GM23338 (cell line): ENCODE measurements at regions not wholly inside any gene's neighbourhood (a gene's known extent, or its start where the extent isn't known, plus 50 kb on each side); places are given as distances from the start of the nearest gene placed in this dataset.

Experiments
- ATAC-seq: fragments of 200-7000 bp; cut with Tn5 transposase; 3 replicates; pipeline ENCODE4 v1.9.1; 2020
- DNase-seq: peaks from one replicate; pipeline ENCODE4 v3.0.0-alpha.2; 2015; ENCODE audit warnings: low spot score
- H2AFZ ChIP-seq: fragments of 200-600 bp; sonication (generic); 2 replicates; pipeline ENCODE4 v1.8.0; 2016; ENCODE audit warnings: antibody characterized with exemption, mild to moderate bottlenecking, moderate library complexity
- H3F3A ChIP-seq: fragments of 200-600 bp; sonication (generic); replicated peaks from 2 replicates; pipeline ENCODE4 v1.8.0; 2017; ENCODE audit warnings: antibody characterized with exemption, mixed run types, low read depth
- H3K27ac ChIP-seq: fragments of 200-600 bp; sonication (generic); 2 replicates; pipeline ENCODE4 v1.6.1; 2016; ENCODE audit warnings: low read depth
- H3K27me3 ChIP-seq: fragments of 200-600 bp; sonication (generic); 2 replicates; pipeline ENCODE4 v1.8.0; 2016; ENCODE audit warnings: mild to moderate bottlenecking, mixed run types, moderate library complexity; ENCODE audit not compliant: insufficient read depth
- H3K36me3 ChIP-seq: fragments of 200-600 bp; sonication (generic); 2 replicates; pipeline ENCODE4 v1.8.0; 2016; ENCODE audit warnings: mild to moderate bottlenecking; ENCODE audit not compliant: insufficient read depth
- H3K4me1 ChIP-seq: fragments of 200-600 bp; sonication (generic); 2 replicates; pipeline ENCODE4 v1.8.0; 2016; ENCODE audit warnings: mild to moderate bottlenecking, moderate library complexity; ENCODE audit not compliant: insufficient read depth
- H3K4me2 ChIP-seq: fragments of 200-600 bp; sonication (generic); 2 replicates; pipeline ENCODE4 v1.7.1; 2017; ENCODE audit warnings: mixed run types
- H3K4me3 ChIP-seq: fragments of 200-600 bp; sonication (generic); 2 replicates; pipeline ENCODE4 v1.6.1; 2016; ENCODE audit warnings: mixed run types
- H3K79me2 ChIP-seq: fragments of 200-600 bp; sonication (generic); replicated peaks from 2 replicates; pipeline ENCODE4 v1.8.0; 2017; ENCODE audit warnings: mild to moderate bottlenecking; ENCODE audit not compliant: insufficient read depth
- H3K9me2 ChIP-seq: fragments of 200-600 bp; sonication (generic); 2 replicates; pipeline ENCODE4 v1.8.0; 2017; ENCODE audit not compliant: insufficient read depth
- H4K20me1 ChIP-seq: fragments of 200-600 bp; sonication (generic); replicated peaks from 2 replicates; pipeline ENCODE4 v1.8.0; 2017; ENCODE audit warnings: mild to moderate bottlenecking; ENCODE audit not compliant: insufficient read depth
- H3K27ac Mint-ChIP-seq: 2 replicates; pipeline ENCODE4 v1.8.0; 2020; ENCODE audit warnings: inconsistent platforms, mild to moderate bottlenecking, moderate library complexity, mixed read lengths
- H3K27me3 Mint-ChIP-seq: 3 replicates; pipeline ENCODE4 v1.8.0; 2022; ENCODE audit warnings: low read depth, mild to moderate bottlenecking, moderate library complexity, mixed read lengths, inconsistent platforms; ENCODE audit not compliant: insufficient read depth, poor library complexity
- H3K36me3 Mint-ChIP-seq: 3 replicates; pipeline ENCODE4 v1.8.0; 2021; ENCODE audit warnings: low read depth, mild to moderate bottlenecking, inconsistent platforms, moderate library complexity, mixed read lengths
- H3K4me1 Mint-ChIP-seq: 3 replicates; pipeline ENCODE4 v1.8.0; 2020; ENCODE audit warnings: mild to moderate bottlenecking, inconsistent platforms, mixed read lengths
- H3K4me3 Mint-ChIP-seq: 3 replicates; pipeline ENCODE4 v1.8.0; 2021; ENCODE audit warnings: moderate library complexity, mild to moderate bottlenecking, inconsistent platforms, mixed read lengths
- H3K9me3 Mint-ChIP-seq: 3 replicates; pipeline ENCODE4 v1.8.0; 2020; ENCODE audit warnings: moderate library complexity, mild to moderate bottlenecking, inconsistent platforms, mixed read lengths
- CREB1 ChIP-seq: fragments of 250-450 bp; sonication (Bioruptor Pico); IDR thresholded peaks from 2 replicates; pipeline ENCODE4 v1.5.0; 2020; ENCODE audit warnings: low read depth, mild to moderate bottlenecking, moderate library complexity
- EZH2 ChIP-seq: fragments of 200-600 bp; sonication (generic); IDR thresholded peaks from one replicate; pipeline ENCODE4 v1.8.0; 2017; ENCODE audit warnings: antibody characterized with exemption, mild to moderate bottlenecking, low read depth; ENCODE audit not compliant: unreplicated experiment
- JUNB ChIP-seq: IDR thresholded peaks from one replicate; pipeline ENCODE4 v1.6.1; 2016; ENCODE audit warnings: antibody characterized with exemption; ENCODE audit not compliant: unreplicated experiment
- NANOG ChIP-seq: IDR thresholded peaks from 2 replicates; pipeline ENCODE4 v1.6.1; 2016; ENCODE audit warnings: antibody characterized with exemption, borderline replicate concordance
- POLR2AphosphoS5 ChIP-seq: IDR thresholded peaks from 2 replicates; pipeline ENCODE4 v1.6.1; 2016; ENCODE audit warnings: antibody characterized with exemption, low read depth
- REST ChIP-seq: IDR thresholded peaks from one replicate; pipeline ENCODE4 v1.6.1; 2018; ENCODE audit warnings: antibody characterized with exemption; ENCODE audit not compliant: unreplicated experiment
- ZNF331 ChIP-seq: fragments of 250-450 bp; sonication (Bioruptor Pico); IDR thresholded peaks from 2 replicates; pipeline ENCODE4 v1.5.0; 2020; ENCODE audit warnings: low read depth, mild to moderate bottlenecking, moderate library complexity
- TF ChIP-seq, protein P1 (sequence below): IDR thresholded peaks from 2 replicates; pipeline ENCODE4 v1.6.1; 2016; ENCODE audit warnings: antibody characterized with exemption
- TF ChIP-seq, protein P2 (sequence below): fragments of 250-450 bp; sonication (Bioruptor Pico); IDR thresholded peaks from 2 replicates; pipeline ENCODE4 v1.5.0; 2020; ENCODE audit warnings: mild to moderate bottlenecking, moderate library complexity

DNA sequence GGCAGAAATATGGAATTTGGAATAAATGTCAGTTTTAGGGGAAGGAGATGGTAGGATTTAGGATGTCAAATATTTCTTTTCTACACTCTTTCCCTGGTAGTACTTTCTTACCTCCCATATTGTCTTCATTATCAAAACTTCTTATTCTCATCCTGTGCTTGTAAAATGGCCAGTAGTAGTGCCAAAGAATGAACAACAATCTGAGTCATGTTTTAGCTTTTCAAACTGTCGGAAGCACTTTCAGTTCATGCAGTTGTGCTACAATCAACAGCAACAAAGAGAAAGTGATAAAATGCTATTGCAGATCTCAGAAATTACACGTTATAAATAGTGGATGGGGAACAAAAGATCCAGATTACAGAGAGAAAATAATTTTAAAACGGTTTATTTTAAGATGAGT, 193.7 kb upstream of the RXFP2 start (continued):
- TF ChIP-seq REST = no peak
- TF ChIP-seq JUNB = no peak
- TF ChIP-seq, protein P1, sequence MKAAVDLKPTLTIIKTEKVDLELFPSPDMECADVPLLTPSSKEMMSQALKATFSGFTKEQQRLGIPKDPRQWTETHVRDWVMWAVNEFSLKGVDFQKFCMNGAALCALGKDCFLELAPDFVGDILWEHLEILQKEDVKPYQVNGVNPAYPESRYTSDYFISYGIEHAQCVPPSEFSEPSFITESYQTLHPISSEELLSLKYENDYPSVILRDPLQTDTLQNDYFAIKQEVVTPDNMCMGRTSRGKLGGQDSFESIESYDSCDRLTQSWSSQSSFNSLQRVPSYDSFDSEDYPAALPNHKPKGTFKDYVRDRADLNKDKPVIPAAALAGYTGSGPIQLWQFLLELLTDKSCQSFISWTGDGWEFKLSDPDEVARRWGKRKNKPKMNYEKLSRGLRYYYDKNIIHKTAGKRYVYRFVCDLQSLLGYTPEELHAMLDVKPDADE = no peak

- no peaks in the 10 kb centered on the region; the same call in 2 of the 3 replicates for H3K36me3 Mint-ChIP-seq
- H3K79me2 ChIP-seq = no peaks in the 10 kb centered on the region
- H3K27me3 ChIP-seq = no peaks in the 10 kb centered on the region
- H3K36me3 ChIP-seq = no peaks in the 10 kb centered on the region
- H3K27me3 Mint-ChIP-seq = peaks cover 3% of the 10 kb centered on the region
- no peak overlapping the region for H3K27ac ChIP-seq
- H4K20me1 ChIP-seq = no peaks in the 10 kb centered on the region
- no peaks in the 10 kb centered on the region; the same call in 2 of the 3 replicates for H3K9me3 Mint-ChIP-seq
- H3K4me3 Mint-ChIP-seq = no peak overlapping the region
- no peaks in the 10 kb centered on the region for H3K4me1 Mint-ChIP-seq
- ATAC-seq (no peak), DNase-seq (no peak)
- peaks cover 6% of the 10 kb centered on the region; the same call in 1 of the 2 replicates for H3K9me2 ChIP-seq
- no peaks in the 10 kb centered on the region for H3F3A ChIP-seq
- no peak overlapping the region for H3K4me2 ChIP-seq
- H2AFZ ChIP-seq = peak overlapping the region; percentile 88
- no peaks in the 10 kb centered on the region for H3K4me1 ChIP-seq
- H3K4me3 ChIP-seq = no peak overlapping the region
- no peak overlapping the region for H3K27ac Mint-ChIP-seq
- TF ChIP-seq, protein P2, sequence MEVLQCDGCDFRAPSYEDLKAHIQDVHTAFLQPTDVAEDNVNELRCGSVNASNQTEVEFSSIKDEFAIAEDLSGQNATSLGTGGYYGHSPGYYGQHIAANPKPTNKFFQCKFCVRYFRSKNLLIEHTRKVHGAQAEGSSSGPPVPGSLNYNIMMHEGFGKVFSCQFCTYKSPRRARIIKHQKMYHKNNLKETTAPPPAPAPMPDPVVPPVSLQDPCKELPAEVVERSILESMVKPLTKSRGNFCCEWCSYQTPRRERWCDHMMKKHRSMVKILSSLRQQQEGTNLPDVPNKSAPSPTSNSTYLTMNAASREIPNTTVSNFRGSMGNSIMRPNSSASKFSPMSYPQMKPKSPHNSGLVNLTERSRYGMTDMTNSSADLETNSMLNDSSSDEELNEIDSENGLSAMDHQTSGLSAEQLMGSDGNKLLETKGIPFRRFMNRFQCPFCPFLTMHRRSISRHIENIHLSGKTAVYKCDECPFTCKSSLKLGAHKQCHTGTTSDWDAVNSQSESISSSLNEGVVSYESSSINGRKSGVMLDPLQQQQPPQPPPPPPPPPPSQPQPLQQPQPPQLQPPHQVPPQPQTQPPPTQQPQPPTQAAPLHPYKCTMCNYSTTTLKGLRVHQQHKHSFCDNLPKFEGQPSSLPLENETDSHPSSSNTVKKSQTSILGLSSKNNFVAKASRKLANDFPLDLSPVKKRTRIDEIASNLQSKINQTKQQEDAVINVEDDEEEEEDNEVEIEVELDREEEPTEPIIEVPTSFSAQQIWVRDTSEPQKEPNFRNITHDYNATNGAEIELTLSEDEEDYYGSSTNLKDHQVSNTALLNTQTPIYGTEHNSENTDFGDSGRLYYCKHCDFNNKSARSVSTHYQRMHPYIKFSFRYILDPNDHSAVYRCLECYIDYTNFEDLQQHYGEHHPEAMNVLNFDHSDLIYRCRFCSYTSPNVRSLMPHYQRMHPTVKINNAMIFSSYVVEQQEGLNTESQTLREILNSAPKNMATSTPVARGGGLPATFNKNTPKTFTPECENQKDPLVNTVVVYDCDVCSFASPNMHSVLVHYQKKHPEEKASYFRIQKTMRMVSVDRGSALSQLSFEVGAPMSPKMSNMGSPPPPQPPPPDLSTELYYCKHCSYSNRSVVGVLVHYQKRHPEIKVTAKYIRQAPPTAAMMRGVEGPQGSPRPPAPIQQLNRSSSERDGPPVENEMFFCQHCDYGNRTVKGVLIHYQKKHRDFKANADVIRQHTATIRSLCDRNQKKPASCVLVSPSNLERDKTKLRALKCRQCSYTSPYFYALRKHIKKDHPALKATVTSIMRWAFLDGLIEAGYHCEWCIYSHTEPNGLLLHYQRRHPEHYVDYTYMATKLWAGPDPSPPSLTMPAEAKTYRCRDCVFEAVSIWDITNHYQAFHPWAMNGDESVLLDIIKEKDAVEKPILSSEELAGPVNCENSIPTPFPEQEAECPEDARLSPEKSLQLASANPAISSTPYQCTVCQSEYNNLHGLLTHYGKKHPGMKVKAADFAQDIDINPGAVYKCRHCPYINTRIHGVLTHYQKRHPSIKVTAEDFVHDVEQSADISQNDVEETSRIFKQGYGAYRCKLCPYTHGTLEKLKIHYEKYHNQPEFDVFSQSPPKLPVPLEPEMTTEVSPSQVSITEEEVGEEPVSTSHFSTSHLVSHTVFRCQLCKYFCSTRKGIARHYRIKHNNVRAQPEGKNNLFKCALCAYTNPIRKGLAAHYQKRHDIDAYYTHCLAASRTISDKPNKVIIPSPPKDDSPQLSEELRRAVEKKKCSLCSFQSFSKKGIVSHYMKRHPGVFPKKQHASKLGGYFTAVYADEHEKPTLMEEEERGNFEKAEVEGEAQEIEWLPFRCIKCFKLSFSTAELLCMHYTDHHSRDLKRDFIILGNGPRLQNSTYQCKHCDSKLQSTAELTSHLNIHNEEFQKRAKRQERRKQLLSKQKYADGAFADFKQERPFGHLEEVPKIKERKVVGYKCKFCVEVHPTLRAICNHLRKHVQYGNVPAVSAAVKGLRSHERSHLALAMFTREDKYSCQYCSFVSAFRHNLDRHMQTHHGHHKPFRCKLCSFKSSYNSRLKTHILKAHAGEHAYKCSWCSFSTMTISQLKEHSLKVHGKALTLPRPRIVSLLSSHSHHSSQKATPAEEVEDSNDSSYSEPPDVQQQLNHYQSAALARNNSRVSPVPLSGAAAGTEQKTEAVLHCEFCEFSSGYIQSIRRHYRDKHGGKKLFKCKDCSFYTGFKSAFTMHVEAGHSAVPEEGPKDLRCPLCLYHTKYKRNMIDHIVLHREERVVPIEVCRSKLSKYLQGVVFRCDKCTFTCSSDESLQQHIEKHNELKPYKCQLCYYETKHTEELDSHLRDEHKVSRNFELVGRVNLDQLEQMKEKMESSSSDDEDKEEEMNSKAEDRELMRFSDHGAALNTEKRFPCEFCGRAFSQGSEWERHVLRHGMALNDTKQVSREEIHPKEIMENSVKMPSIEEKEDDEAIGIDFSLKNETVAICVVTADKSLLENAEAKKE = no peak
- no peak for TF ChIP-seq REST
- TF ChIP-seq, protein P1 = no peak
- TF ChIP-seq POLR2AphosphoS5 = no peak
- TF ChIP-seq EZH2 = no peak
- TF ChIP-seq JUNB = no peak
- TF ChIP-seq NANOG = no peak
- TF ChIP-seq CREB1 (CRISPR knock-in tag) = no peak
- no peak for TF ChIP-seq ZNF331 (CRISPR knock-in tag)
Measured at GRCh38 chr13:31556376-31556775, 182.9 kb upstream of the RXFP2 start.
